ENCODE measurements at regions not wholly inside any gene's neighbourhood (a gene's known extent, or its start where the extent isn't known, plus 50 kb on each side); places are given as distances from the start of the nearest gene placed in this dataset.
A peak's percentile ranks its signal among the peaks of the same experiment; 100 is the strongest.
"Not testable (repeated sequence)": the region's sequence is repeated elsewhere in the genome, so short reads cannot be mapped to it uniquely, and the experiment has no call there.

DNA sequence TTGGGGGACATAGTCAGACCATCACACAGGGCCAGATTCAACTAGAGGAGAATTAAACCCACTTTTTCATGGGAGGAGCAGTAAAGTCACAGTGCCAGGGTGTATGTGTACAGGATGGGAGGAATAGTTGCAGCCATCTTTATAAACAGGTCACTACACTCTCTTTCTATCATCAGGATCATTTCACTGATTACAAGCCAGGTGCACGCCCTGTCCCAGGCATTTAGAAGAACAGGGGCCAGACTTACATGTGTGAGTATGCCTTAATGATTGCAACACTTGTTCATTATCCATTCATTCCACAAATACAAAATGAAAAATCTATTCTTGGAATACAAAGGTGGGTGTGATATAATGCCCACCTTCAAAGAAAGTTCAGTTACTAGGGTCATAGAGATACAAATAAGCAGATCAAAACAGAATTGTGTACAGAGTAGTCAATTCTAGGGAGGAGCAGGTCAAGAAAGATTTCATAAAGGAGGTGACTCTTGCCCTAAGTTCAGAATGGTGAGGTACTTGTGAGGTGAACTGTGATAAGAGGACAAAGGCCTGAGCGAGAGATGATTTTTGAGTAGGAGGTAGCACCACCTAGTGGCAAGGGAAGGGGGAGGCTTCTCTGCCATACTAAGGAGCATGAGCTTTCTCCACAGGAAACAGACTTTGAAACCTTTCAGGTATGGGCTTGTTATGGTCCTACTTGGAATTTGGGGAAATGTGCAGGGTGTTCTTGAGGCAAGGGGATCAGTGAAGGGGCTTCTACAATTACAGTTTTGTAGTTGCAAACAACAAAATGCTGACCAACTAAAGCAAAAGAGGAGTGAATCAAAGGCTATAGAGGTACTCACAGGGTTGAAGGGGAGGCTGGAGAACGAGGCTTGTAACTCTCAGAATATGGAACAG is 156.3 kb downstream of the SUCLG1 start:
- H3K4me1 Mint-ChIP-seq = peaks cover 0 to 6% (median 0%) of the 10 kb centered on the region in 7 donors
- H3K27ac Mint-ChIP-seq = no peak overlapping the region
- intact Hi-C loops (cut with micrococcal nuclease) = loop anchor here in 1 of 2 donors (1.0 kb wide), 1 partner anchor 279 kb away; no protein-coding TSS in a partner anchor

DNA sequence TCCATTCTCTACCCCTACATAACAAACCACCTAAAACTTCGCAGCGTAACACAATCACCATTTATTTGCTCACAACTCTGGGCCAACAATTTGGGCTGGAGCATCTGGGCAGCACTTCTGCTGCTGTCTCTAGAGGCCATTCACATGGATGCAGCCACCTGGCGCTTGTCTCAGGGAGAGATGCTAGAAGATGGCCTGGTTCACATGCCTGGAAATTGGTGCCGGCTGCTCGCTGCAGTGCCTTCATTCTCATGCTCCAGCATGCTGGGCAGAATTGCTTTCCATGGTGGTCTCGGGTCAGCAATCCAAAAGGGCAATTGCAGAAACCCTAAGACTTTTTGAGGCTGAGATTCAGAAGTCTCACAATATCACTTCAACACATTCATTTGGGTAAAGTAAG is 157.4 kb downstream of the SUCLG1 start:
- DNase-seq (no peak), ATAC-seq (no peak)
- peaks cover 0 to 22% (median 12%) of the 10 kb centered on the region in 11 donors for H3K9me3 Mint-ChIP-seq
- H3K4me1 ChIP-seq (ENCODE audit: control insufficient read depth in 2 of 2, insufficient read depth in 2 of 2, low read length in 2 of 2) = no peaks in the 10 kb centered on the region
- H3K27ac Mint-ChIP-seq = no peak overlapping the region
- H3K27me3 ChIP-seq (ENCODE audit: control insufficient read depth in 2 of 2, insufficient read depth in 2 of 2, low read length in 2 of 2) = no peaks in the 10 kb centered on the region
- no peak overlapping the region for H3K4me3 ChIP-seq (ENCODE audit: low read length)
- no peak overlapping the region for H3K4me3 Mint-ChIP-seq
- POLR2A ChIA-PET = no interaction called here
- CTCF ChIA-PET = no interaction called here
- intact Hi-C loops (cut with micrococcal nuclease) = no loop called here
- H3K36me3 Mint-ChIP-seq = no peaks in the 10 kb centered on the region
- peaks cover 0 to 6% (median 0%) of the 10 kb centered on the region in 7 donors for H3K4me1 Mint-ChIP-seq
- no peak overlapping the region for H3K27ac ChIP-seq (ENCODE audit: low read depth, low read length)
- peaks cover 2 to 25% (median 21%) of the 10 kb centered on the region in 5 donors for H3K27me3 Mint-ChIP-seq
- no peaks in the 10 kb centered on the region for H3K36me3 ChIP-seq (ENCODE audit: control insufficient read depth in 2 of 3, insufficient read depth in 3 of 3, low read length in 3 of 3)
- H3K9me3 ChIP-seq (ENCODE audit: control insufficient read depth in 2 of 3, low read length in 3 of 3) = peaks cover 0 to 12% (median 0%) of the 10 kb centered on the region in 3 experiments

More for the DNA sequence above, 156.3 kb downstream of the SUCLG1 start:
- no peaks in the 10 kb centered on the region for H3K27me3 ChIP-seq (ENCODE audit: control insufficient read depth in 2 of 2, insufficient read depth in 2 of 2, low read length in 2 of 2)
- Mint-ChIP-seq H3K36me3 (no peaks in the 10 kb centered on the region), H3K27me3 (peaks cover 3 to 25% (median 21%) of the 10 kb centered on the region in 5 donors), H3K4me3 (no peak overlapping the region), H3K9me3 (peaks cover 0 to 31% (median 12%) of the 10 kb centered on the region in 11 donors)
- no peak overlapping the region for H3K4me3 ChIP-seq (ENCODE audit: low read length)
- no peaks in the 10 kb centered on the region for H3K36me3 ChIP-seq (ENCODE audit: control insufficient read depth in 2 of 3, insufficient read depth in 3 of 3, low read length in 3 of 3)
- POLR2A ChIA-PET = no interaction called here
- ATAC-seq = peak; percentile 61
- peaks cover 0 to 12% (median 0%) of the 10 kb centered on the region in 3 experiments for H3K9me3 ChIP-seq (ENCODE audit: control insufficient read depth in 2 of 3, low read length in 3 of 3)
- no peak overlapping the region for H3K27ac ChIP-seq (ENCODE audit: low read depth, low read length)
- H3K4me1 ChIP-seq (ENCODE audit: control insufficient read depth in 2 of 2, insufficient read depth in 2 of 2, low read length in 2 of 2) = no peaks in the 10 kb centered on the region
- DNase-seq = peak in 4 of 9 donors; percentile 14 to 35 (median 21)
- CTCF ChIA-PET = interaction anchor here (1.3 kb wide), 1 partner anchor 12 kb away, joined by 3 read pairs; no protein-coding TSS in a partner anchor

DNA sequence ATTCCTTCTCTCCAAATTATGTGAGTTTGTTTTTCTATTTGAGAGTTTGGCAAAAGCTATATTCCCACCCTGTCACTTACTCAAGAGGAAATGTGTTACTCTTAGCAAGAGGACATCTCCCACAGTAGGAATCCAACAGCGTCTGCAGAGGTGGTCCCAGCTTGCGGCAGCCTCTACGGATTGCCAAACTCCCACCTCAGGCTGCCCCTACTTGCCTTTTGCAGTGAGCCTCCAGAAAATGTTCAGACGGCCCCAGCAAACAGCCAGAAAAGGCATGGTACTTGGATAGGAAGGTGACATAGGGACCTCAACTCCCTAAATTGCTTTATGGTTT is 158.4 kb downstream of the SUCLG1 start:
- no peaks in the 10 kb centered on the region for H3K36me3 Mint-ChIP-seq
- H3K9me3 Mint-ChIP-seq = peaks cover 0 to 11% (median 4%) of the 10 kb centered on the region in 11 donors
- H3K27ac Mint-ChIP-seq = no peak overlapping the region
- CTCF ChIA-PET = no interaction called here
- peaks cover 0 to 6% (median 0%) of the 10 kb centered on the region in 7 donors for H3K4me1 Mint-ChIP-seq
- Histone ChIP-seq H3K9me3 (ENCODE audit: control insufficient read depth in 2 of 3, low read length in 3 of 3) (peaks cover 0 to 5% (median 0%) of the 10 kb centered on the region in 3 experiments), H3K27me3 (ENCODE audit: control insufficient read depth in 2 of 2, insufficient read depth in 2 of 2, low read length in 2 of 2) (no peaks in the 10 kb centered on the region), H3K4me3 (ENCODE audit: low read length) (no peak overlapping the region), H3K4me1 (ENCODE audit: control insufficient read depth in 2 of 2, insufficient read depth in 2 of 2, low read length in 2 of 2) (no peaks in the 10 kb centered on the region), H3K27ac (ENCODE audit: low read depth, low read length) (no peak overlapping the region), H3K36me3 (ENCODE audit: control insufficient read depth in 2 of 3, insufficient read depth in 3 of 3, low read length in 3 of 3) (no peaks in the 10 kb centered on the region)
- intact Hi-C loops (cut with micrococcal nuclease) = no loop called here
- H3K27me3 Mint-ChIP-seq = peaks cover 2 to 23% (median 17%) of the 10 kb centered on the region in 5 donors
- POLR2A ChIA-PET = no interaction called here
- no peak for ATAC-seq
- H3K4me3 Mint-ChIP-seq = no peak overlapping the region
- DNase-seq = no peak

DNA sequence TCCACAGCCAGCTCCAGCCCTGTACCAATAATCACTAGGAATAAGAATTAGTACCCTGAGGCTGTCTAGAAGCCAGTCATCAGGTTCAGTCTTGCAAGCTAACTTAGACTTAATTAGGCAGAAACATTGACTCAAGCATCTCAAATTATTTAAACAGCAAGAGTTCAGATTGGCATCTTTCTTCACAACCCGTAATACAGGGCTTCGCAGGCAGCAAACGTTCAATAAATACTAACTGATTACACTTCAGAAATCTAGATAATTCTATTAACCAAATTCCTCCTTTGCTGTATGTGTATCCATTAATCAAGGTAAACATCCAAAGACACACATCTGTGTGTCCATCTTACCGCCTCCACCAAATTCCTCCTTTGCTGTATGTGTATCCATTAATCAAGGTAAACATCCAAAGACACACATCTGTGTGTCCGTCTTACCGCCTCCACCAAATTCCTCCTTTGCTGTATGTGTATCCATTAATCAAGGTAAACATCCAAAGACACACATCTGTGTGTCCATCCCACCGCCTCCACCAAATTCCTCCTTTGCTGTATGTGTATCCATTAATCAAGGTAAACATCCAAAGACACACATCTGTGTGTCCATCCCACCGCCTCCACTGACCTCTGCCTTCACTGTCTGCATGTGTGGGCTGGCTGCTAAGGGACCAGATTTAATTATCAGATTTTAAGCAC is 158.9 kb downstream of the SUCLG1 start:
- H3K27ac ChIP-seq (ENCODE audit: low read depth, low read length); H3K27me3 ChIP-seq (ENCODE audit: control insufficient read depth in 2 of 2, insufficient read depth in 2 of 2, low read length in 2 of 2); H3K9me3 Mint-ChIP-seq; H3K4me3 ChIP-seq (ENCODE audit: low read length); ATAC-seq; H3K36me3 Mint-ChIP-seq; DNase-seq; H3K27ac Mint-ChIP-seq; H3K4me3 Mint-ChIP-seq; H3K9me3 ChIP-seq (ENCODE audit: control insufficient read depth in 2 of 3, low read length in 3 of 3); H3K36me3 ChIP-seq (ENCODE audit: control insufficient read depth in 2 of 3, insufficient read depth in 3 of 3, low read length in 3 of 3); intact Hi-C loops (cut with micrococcal nuclease); H3K4me1 ChIP-seq (ENCODE audit: control insufficient read depth in 2 of 2, insufficient read depth in 2 of 2, low read length in 2 of 2); H3K4me1 Mint-ChIP-seq; POLR2A ChIA-PET: not testable (repeated sequence)
- H3K27me3 Mint-ChIP-seq = peaks cover 2 to 27% (median 17%) of the 10 kb centered on the region in 5 donors
- CTCF ChIA-PET = interaction anchor here (0.9 kb wide), 1 partner anchor 8 kb away, joined by 4 read pairs; no protein-coding TSS in a partner anchor

DNA sequence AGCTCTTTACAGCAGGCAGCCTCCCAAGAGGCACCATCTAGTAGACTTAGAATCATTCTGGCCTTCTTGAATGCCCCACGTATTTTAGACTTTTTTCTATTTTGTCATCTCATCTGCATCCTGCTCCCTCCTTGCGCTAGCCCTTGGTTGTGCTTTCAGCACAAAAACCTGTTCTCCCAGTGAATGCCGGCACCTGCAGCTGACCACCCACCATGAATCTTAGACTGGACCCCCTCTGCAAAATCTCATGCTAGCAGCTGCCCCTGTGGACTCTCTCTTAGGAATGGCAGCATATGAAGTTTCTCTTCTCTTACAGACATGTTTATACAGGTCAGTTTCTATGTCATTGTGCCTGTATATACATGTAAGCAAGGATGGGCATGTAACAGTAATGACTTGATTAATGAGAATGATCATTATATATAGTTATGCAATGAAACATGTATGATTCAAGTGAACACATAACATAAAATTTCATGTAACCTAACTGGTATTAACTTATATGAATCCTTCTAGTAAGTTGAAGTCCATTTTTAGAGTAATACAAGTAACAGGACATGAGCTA is 159.8 kb downstream of the SUCLG1 start:
- H3K36me3 Mint-ChIP-seq = no peaks in the 10 kb centered on the region
- no peaks in the 10 kb centered on the region for H3K9me3 Mint-ChIP-seq
- peaks cover 2 to 20% (median 17%) of the 10 kb centered on the region in 5 donors for H3K27me3 Mint-ChIP-seq
- CTCF ChIA-PET = interaction anchor here (0.6 to 0.9 kb wide), 3 partner anchors 9 to 151 kb away, joined by 3 to 4 read pairs (median 3); no protein-coding TSS in a partner anchor
- DNase-seq = no peak
- no peaks in the 10 kb centered on the region for H3K9me3 ChIP-seq (ENCODE audit: control insufficient read depth in 2 of 3, low read length in 3 of 3)
- intact Hi-C loops (cut with micrococcal nuclease) = no loop called here
- H3K27ac ChIP-seq (ENCODE audit: low read depth, low read length) = no peak overlapping the region
- H3K4me3 Mint-ChIP-seq = no peak overlapping the region
- H3K27ac Mint-ChIP-seq = peak overlapping the region in 1 of 9 donors; percentile 52
- H3K27me3 ChIP-seq (ENCODE audit: control insufficient read depth in 2 of 2, insufficient read depth in 2 of 2, low read length in 2 of 2) = no peaks in the 10 kb centered on the region
- ATAC-seq = no peak
- H3K36me3 ChIP-seq (ENCODE audit: control insufficient read depth in 2 of 3, insufficient read depth in 3 of 3, low read length in 3 of 3) = no peaks in the 10 kb centered on the region
- POLR2A ChIA-PET = no interaction called here
- H3K4me3 ChIP-seq (ENCODE audit: low read length) = no peak overlapping the region
- peaks cover 0 to 6% (median 0%) of the 10 kb centered on the region in 7 donors for H3K4me1 Mint-ChIP-seq
- H3K4me1 ChIP-seq (ENCODE audit: control insufficient read depth in 2 of 2, insufficient read depth in 2 of 2, low read length in 2 of 2) = no peaks in the 10 kb centered on the region

DNA sequence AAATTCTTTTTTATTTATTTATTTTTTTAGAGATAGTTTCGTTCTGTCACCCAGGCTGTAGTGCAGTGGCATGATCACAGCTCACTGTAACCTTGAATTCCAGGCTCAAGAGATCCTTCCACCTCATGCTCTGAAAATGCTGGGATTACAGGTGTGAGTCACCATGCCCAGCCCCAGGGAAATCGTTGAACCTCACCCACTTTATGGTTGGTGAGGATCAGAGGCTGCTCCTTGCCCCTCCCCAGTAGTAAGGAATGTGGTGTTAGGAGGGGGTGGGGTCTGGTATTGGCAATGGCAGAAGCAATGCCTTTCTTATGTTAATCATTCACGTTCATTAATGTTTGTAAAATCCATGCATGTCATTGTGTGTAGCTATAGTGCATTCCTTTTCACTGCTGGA is 161.9 kb downstream of the SUCLG1 start:
- Mint-ChIP-seq H3K27me3 (peaks cover 2 to 29% (median 17%) of the 10 kb centered on the region in 5 donors), H3K4me1 (no peaks in the 10 kb centered on the region), H3K36me3 (no peaks in the 10 kb centered on the region), H3K27ac (no peak overlapping the region), H3K9me3 (no peaks in the 10 kb centered on the region), H3K4me3 (no peak overlapping the region)
- no peaks in the 10 kb centered on the region for H3K36me3 ChIP-seq (ENCODE audit: control insufficient read depth in 2 of 3, insufficient read depth in 3 of 3, low read length in 3 of 3)
- ChIA-PET CTCF (no interaction called here), POLR2A (no interaction called here)
- no peak overlapping the region for H3K27ac ChIP-seq (ENCODE audit: low read depth, low read length)
- H3K4me3 ChIP-seq (ENCODE audit: low read length) = no peak overlapping the region
- intact Hi-C loops (cut with micrococcal nuclease) = no loop called here
- DNase-seq (no peak), ATAC-seq (no peak)
- no peaks in the 10 kb centered on the region for H3K9me3 ChIP-seq (ENCODE audit: control insufficient read depth in 2 of 3, low read length in 3 of 3)
- no peaks in the 10 kb centered on the region for H3K27me3 ChIP-seq (ENCODE audit: control insufficient read depth in 2 of 2, insufficient read depth in 2 of 2, low read length in 2 of 2)
- H3K4me1 ChIP-seq (ENCODE audit: control insufficient read depth in 2 of 2, insufficient read depth in 2 of 2, low read length in 2 of 2) = no peaks in the 10 kb centered on the region
